Neural cell (in vitro differentiated cells): ENCODE measurements at regions not wholly inside any gene's neighbourhood (a gene's known extent, or its start where the extent isn't known, plus 50 kb on each side); places are given as distances from the start of the nearest gene placed in this dataset.

Experiments
- H2AFZ ChIP-seq: fragments of 200-600, 300-800 bp; sonication (generic), shearing (Covaris generic); 2 replicates; pipeline ENCODE4 v1.6.0; 2014; ENCODE audit warnings: low read depth, mild to moderate bottlenecking, antibody characterized with exemption, low read length, moderate library complexity
- H3F3A ChIP-seq: fragments of 200-600 bp; shearing (Covaris generic); 2 replicates; pipeline ENCODE4 v1.6.1; 2016; ENCODE audit warnings: mild to moderate bottlenecking, moderate library complexity, mixed read lengths, antibody characterized with exemption, low read length; ENCODE audit not compliant: insufficient read depth, poor library complexity, severe bottlenecking
- H3K27ac ChIP-seq: fragments of 200-600, 300-800 bp; sonication (generic), shearing (Covaris generic); 2 replicates; pipeline ENCODE4 v1.5.1; 2014; ENCODE audit warnings: mild to moderate bottlenecking, low read length, moderate library complexity
- H3K27me3 ChIP-seq: fragments of 300-800, 200-600 bp; sonication (generic), shearing (Covaris generic); 2 replicates; pipeline ENCODE4 v1.6.0; 2014; ENCODE audit warnings: mild to moderate bottlenecking, low read depth, low read length, moderate library complexity; ENCODE audit not compliant: insufficient read depth
- H3K36me3 ChIP-seq: fragments of 300-800, 200-600 bp; sonication (generic), shearing (Covaris generic); 2 replicates; pipeline ENCODE4 v1.5.1; 2014; ENCODE audit warnings: mild to moderate bottlenecking, antibody characterized with exemption, low read length, moderate library complexity; ENCODE audit not compliant: insufficient read depth
- H3K4me2 ChIP-seq: fragments of 300-800, 200-600 bp; sonication (generic), shearing (Covaris generic); 2 replicates; pipeline ENCODE4 v1.6.0; 2014; ENCODE audit warnings: mild to moderate bottlenecking, low read length
- H3K4me3 ChIP-seq: fragments of 300-800, 200-600 bp; sonication (generic), shearing (Covaris generic); 2 replicates; pipeline ENCODE4 v1.5.1; 2014; ENCODE audit warnings: mild to moderate bottlenecking, low read length, moderate library complexity
- H3K79me2 ChIP-seq: fragments of 200-600 bp; shearing (Covaris generic); replicated peaks from 2 replicates; pipeline ENCODE4 v1.6.0; 2014; ENCODE audit warnings: mild to moderate bottlenecking, low read length, moderate library complexity; ENCODE audit not compliant: insufficient read depth
- H3K9ac ChIP-seq: fragments of 300-800, 200-600 bp; sonication (generic), shearing (Covaris generic); 2 replicates; pipeline ENCODE4 v1.6.1; 2016; ENCODE audit warnings: mild to moderate bottlenecking, low read length, mixed read lengths
- H3K9me2 ChIP-seq: fragments of 200-600 bp; shearing (Covaris generic); 2 replicates; pipeline ENCODE4 v1.6.1; 2016; ENCODE audit warnings: mild to moderate bottlenecking, low read length, mixed read lengths; ENCODE audit not compliant: insufficient read depth
- H3K9me3 ChIP-seq: fragments of 200-600, 300-800 bp; sonication (generic), shearing (Covaris generic); 2 replicates; pipeline ENCODE4 v1.6.1; 2016; ENCODE audit warnings: mild to moderate bottlenecking, mixed run types, low read length, moderate library complexity, mixed read lengths
- H4K20me1 ChIP-seq: fragments of 200-600 bp; shearing (Covaris generic); 2 replicates; pipeline ENCODE4 v1.6.1; 2016; ENCODE audit warnings: mild to moderate bottlenecking, mixed run types; ENCODE audit not compliant: insufficient read depth
- EP300 ChIP-seq: fragments of 450-650 bp; conservative IDR thresholded peaks from 2 replicates; pipeline ENCODE4 v1.6.1; 2014; ENCODE audit warnings: antibody characterized with exemption, mild to moderate bottlenecking, moderate library complexity; ENCODE audit not compliant: poor library complexity, severe bottlenecking
- EZH2 ChIP-seq: fragments of 200-600, 300-800 bp; shearing (Covaris generic), sonication (generic); IDR thresholded peaks from 2 replicates; pipeline ENCODE4 v1.6.1; 2014; ENCODE audit warnings: antibody characterized with exemption, low read length, borderline replicate concordance, mild to moderate bottlenecking; ENCODE audit not compliant: insufficient read depth, poor library complexity, severe bottlenecking
- MXI1 ChIP-seq: fragments of 450-650 bp; conservative IDR thresholded peaks from 2 replicates; pipeline ENCODE4 v1.6.1; 2014; ENCODE audit warnings: antibody characterized with exemption, mild to moderate bottlenecking; ENCODE audit not compliant: poor library complexity, severe bottlenecking
- POLR2AphosphoS5 ChIP-seq: IDR thresholded peaks from 2 replicates; pipeline ENCODE4 v1.6.1; 2012
- RAD21 ChIP-seq: fragments of 450-650 bp; conservative IDR thresholded peaks from 2 replicates; pipeline ENCODE4 v1.6.1; 2014; ENCODE audit warnings: antibody characterized with exemption, mild to moderate bottlenecking, moderate library complexity
- SMC3 ChIP-seq: fragments of 450-650 bp; conservative IDR thresholded peaks from 2 replicates; pipeline ENCODE4 v1.6.1; 2014; ENCODE audit warnings: antibody characterized with exemption, mild to moderate bottlenecking, moderate library complexity; ENCODE audit not compliant: poor library complexity
- TAF1 ChIP-seq: IDR thresholded peaks from 2 replicates; pipeline ENCODE4 v1.6.1; 2012; ENCODE audit warnings: low read depth
- TF ChIP-seq, protein P1 (sequence below): IDR thresholded peaks from 2 replicates; pipeline ENCODE4 v1.6.1; 2012; ENCODE audit warnings: borderline replicate concordance
- TF ChIP-seq, protein P2 (sequence below): fragments of 450-650 bp; IDR thresholded peaks from 2 replicates; pipeline ENCODE4 v1.5.1; 2014; ENCODE audit warnings: antibody characterized with exemption, mild to moderate bottlenecking, moderate library complexity; ENCODE audit not compliant: poor library complexity, severe bottlenecking

DNA sequence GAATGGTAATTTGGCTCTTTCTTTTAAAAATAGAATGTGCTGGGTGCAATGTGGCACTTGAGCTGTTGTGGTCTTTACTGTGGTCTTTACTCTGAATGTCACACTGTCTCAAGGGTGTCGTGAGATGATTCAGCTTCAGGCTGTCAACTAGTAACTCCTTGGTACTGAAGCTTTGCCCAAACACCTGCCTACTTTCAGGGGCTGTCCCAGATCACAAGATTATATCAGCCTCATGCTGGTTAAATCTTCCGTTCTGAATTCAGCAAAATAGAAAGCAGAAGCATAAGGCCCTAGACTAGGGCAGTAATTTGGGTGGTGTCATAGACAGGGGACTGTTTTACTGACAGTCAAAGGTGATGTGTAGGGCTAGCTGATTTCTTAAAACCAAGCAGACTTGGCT lies 110.9 kb downstream of the BAMBI start:
- no peak overlapping the region for H3K4me3 ChIP-seq
- no peaks in the 10 kb centered on the region for H3K9me3 ChIP-seq
- no peaks in the 10 kb centered on the region for H4K20me1 ChIP-seq
- H3K9me2 ChIP-seq = no peaks in the 10 kb centered on the region
- no peak overlapping the region for H2AFZ ChIP-seq
- H3K4me2 ChIP-seq = no peak overlapping the region
- no peaks in the 10 kb centered on the region for H3K79me2 ChIP-seq
- TF ChIP-seq EP300 (no peak), RAD21 (no peak), TAF1 (no peak), SMC3 (no peak)
- TF ChIP-seq, protein P1, sequence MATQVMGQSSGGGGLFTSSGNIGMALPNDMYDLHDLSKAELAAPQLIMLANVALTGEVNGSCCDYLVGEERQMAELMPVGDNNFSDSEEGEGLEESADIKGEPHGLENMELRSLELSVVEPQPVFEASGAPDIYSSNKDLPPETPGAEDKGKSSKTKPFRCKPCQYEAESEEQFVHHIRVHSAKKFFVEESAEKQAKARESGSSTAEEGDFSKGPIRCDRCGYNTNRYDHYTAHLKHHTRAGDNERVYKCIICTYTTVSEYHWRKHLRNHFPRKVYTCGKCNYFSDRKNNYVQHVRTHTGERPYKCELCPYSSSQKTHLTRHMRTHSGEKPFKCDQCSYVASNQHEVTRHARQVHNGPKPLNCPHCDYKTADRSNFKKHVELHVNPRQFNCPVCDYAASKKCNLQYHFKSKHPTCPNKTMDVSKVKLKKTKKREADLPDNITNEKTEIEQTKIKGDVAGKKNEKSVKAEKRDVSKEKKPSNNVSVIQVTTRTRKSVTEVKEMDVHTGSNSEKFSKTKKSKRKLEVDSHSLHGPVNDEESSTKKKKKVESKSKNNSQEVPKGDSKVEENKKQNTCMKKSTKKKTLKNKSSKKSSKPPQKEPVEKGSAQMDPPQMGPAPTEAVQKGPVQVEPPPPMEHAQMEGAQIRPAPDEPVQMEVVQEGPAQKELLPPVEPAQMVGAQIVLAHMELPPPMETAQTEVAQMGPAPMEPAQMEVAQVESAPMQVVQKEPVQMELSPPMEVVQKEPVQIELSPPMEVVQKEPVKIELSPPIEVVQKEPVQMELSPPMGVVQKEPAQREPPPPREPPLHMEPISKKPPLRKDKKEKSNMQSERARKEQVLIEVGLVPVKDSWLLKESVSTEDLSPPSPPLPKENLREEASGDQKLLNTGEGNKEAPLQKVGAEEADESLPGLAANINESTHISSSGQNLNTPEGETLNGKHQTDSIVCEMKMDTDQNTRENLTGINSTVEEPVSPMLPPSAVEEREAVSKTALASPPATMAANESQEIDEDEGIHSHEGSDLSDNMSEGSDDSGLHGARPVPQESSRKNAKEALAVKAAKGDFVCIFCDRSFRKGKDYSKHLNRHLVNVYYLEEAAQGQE = no peak
- H3K27me3 ChIP-seq = no peaks in the 10 kb centered on the region
- no peak overlapping the region for H3K9ac ChIP-seq
- H3K27ac ChIP-seq = no peak overlapping the region
- no peaks in the 10 kb centered on the region for H3K36me3 ChIP-seq
- H3F3A ChIP-seq = no peaks in the 10 kb centered on the region

DNA sequence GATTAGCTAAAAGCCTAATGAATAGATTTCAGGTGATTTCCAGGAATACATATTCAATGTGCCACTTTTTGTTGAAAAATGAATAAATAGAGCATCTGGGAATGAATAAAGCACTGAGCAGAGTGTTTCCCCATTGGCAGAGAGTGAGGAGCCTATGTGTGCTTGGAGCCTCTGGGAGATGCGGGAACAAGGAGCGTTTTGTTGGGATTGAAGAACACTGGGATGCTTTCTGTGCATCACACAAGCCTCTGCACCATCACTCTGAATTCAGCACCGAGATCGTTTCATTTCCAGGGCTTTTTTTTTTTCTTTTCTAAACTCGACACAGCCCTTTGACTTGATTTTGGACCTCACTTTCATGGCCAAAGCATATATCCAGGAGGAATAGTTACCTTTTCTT lies 111.4 kb downstream of the BAMBI start:
- no peaks in the 10 kb centered on the region for H3K79me2 ChIP-seq
- H3K9me2 ChIP-seq = no peaks in the 10 kb centered on the region
- H3F3A ChIP-seq = no peaks in the 10 kb centered on the region
- TF ChIP-seq MXI1 = no peak
- TF ChIP-seq EZH2 = no peak
- TF ChIP-seq, protein P1 = no peak
- TF ChIP-seq SMC3 = no peak
- TF ChIP-seq, protein P2, sequence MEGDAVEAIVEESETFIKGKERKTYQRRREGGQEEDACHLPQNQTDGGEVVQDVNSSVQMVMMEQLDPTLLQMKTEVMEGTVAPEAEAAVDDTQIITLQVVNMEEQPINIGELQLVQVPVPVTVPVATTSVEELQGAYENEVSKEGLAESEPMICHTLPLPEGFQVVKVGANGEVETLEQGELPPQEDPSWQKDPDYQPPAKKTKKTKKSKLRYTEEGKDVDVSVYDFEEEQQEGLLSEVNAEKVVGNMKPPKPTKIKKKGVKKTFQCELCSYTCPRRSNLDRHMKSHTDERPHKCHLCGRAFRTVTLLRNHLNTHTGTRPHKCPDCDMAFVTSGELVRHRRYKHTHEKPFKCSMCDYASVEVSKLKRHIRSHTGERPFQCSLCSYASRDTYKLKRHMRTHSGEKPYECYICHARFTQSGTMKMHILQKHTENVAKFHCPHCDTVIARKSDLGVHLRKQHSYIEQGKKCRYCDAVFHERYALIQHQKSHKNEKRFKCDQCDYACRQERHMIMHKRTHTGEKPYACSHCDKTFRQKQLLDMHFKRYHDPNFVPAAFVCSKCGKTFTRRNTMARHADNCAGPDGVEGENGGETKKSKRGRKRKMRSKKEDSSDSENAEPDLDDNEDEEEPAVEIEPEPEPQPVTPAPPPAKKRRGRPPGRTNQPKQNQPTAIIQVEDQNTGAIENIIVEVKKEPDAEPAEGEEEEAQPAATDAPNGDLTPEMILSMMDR = no peak
- no peak for TF ChIP-seq POLR2AphosphoS5
- TF ChIP-seq RAD21 = no peak
- TF ChIP-seq TAF1 = no peak
- TF ChIP-seq EP300 = no peak
- H3K27ac ChIP-seq = no peak overlapping the region
- no peaks in the 10 kb centered on the region for H3K36me3 ChIP-seq
- H3K4me3 ChIP-seq = no peak overlapping the region
- H3K4me2 ChIP-seq = no peak overlapping the region
- no peak overlapping the region for H2AFZ ChIP-seq
- H3K9me3 ChIP-seq = no peaks in the 10 kb centered on the region
- no peaks in the 10 kb centered on the region for H4K20me1 ChIP-seq
- H3K27me3 ChIP-seq = no peaks in the 10 kb centered on the region
- no peak overlapping the region for H3K9ac ChIP-seq
